ENCODE measurements at regions not wholly inside any gene's neighbourhood (a gene's known extent, or its start where the extent isn't known, plus 50 kb on each side); places are given as distances from the start of the nearest gene placed in this dataset.
"Not testable (repeated sequence)": the region's sequence is repeated elsewhere in the genome, so short reads cannot be mapped to it uniquely, and the experiment has no call there.

- no peak for DNase-seq
These were observed 261.7 kb downstream of the PLOD2 start for GRCh38 chr3:145899241-145899640.

- no peak for DNase-seq
These were observed 260.7 kb downstream of the PLOD2 start for GRCh38 chr3:145900056-145900829.

GRCh38 chr3:145902166-145902565 is 258.8 kb downstream of the PLOD2 start:
- no peak for DNase-seq

- no peak for DNase-seq
These were observed 257.4 kb downstream of the PLOD2 start for GRCh38 chr3:145903472-145904013.

GRCh38 chr3:145904138-145904537 is 256.8 kb downstream of the PLOD2 start:
- no peak for DNase-seq

- no peak for DNase-seq
These were observed 254.7 kb downstream of the PLOD2 start for GRCh38 chr3:145906301-145906700.

- no peak for DNase-seq
These were observed 254.2 kb downstream of the PLOD2 start for GRCh38 chr3:145906755-145907154.

- no peak for DNase-seq
These were observed 250.0 kb downstream of the PLOD2 start for GRCh38 chr3:145911016-145911415.

GRCh38 chr3:145915787-145916186 is 245.2 kb downstream of the PLOD2 start:
- no peak for DNase-seq

GRCh38 chr3:145927736-145928135 is 233.2 kb downstream of the PLOD2 start:
- DNase-seq = not testable (repeated sequence)

GRCh38 chr3:145936971-145937370 is 224.0 kb downstream of the PLOD2 start:
- no peak for DNase-seq

GRCh38 chr3:145939431-145939830 is 221.6 kb downstream of the PLOD2 start:
- no peak for DNase-seq

- no peak for DNase-seq
These were observed 218.9 kb downstream of the PLOD2 start for GRCh38 chr3:145942052-145942451.

GRCh38 chr3:145943952-145944351 is 217.0 kb downstream of the PLOD2 start:
- no peak for DNase-seq

- DNase-seq = no peak
These were observed 209.5 kb downstream of the PLOD2 start for GRCh38 chr3:145951441-145951840.

- DNase-seq = no peak
These were observed 208.4 kb downstream of the PLOD2 start for GRCh38 chr3:145952536-145952935.

GRCh38 chr3:145953316-145953715 is 207.7 kb downstream of the PLOD2 start:
- DNase-seq = no peak

- DNase-seq = no peak
These were observed 201.4 kb downstream of the PLOD2 start for GRCh38 chr3:145959457-145960088.

GRCh38 chr3:145963111-145963510 is 197.9 kb downstream of the PLOD2 start:
- DNase-seq = no peak

GRCh38 chr3:145967043-145967442 is 193.9 kb downstream of the PLOD2 start:
- DNase-seq = no peak

- no peak for DNase-seq
These were observed 189.8 kb downstream of the PLOD2 start for GRCh38 chr3:145971186-145971585.

GRCh38 chr3:145972851-145973250 is 188.1 kb downstream of the PLOD2 start:
- no peak for DNase-seq

GRCh38 chr3:145981056-145981455 is 179.9 kb downstream of the PLOD2 start:
- DNase-seq = no peak

GRCh38 chr3:145983101-145983500 is 177.9 kb downstream of the PLOD2 start:
- no peak for DNase-seq
